A673 (cell line): ENCODE measurements at regions not wholly inside any gene's neighbourhood (a gene's known extent, or its start where the extent isn't known, plus 50 kb on each side); places are given as distances from the start of the nearest gene placed in this dataset.

Experiments used
- BruUV-seq: library from RNA; stranded (reverse); fragments of 400-500 nt; replicated peaks from 2 replicates; lab custom pipeline; 2021; lab: Mats Ljungman, UMichigan
- CTCF ChIA-PET: fragments of 300-600 bp; sonication (Branson Sonifier 250); formaldehyde crosslinking; loops from one replicate; lab custom pipeline; 2022; ENCODE audit warnings: antibody characterized with exemption; lab: Charles Lee
- POLR2A ChIA-PET: fragments of 300-600 bp; sonication (Branson Sonifier 250); formaldehyde crosslinking; loops from one replicate; lab custom pipeline; 2022; ENCODE audit warnings: antibody characterized with exemption; ENCODE audit not compliant: low non-redundant PET; lab: Charles Lee
- DNase-seq: peaks from one replicate; pipeline ENCODE4 v3.0.0-alpha.2; 2015; ENCODE audit warnings: low spot score
- H3K27ac ChIP-seq: fragments of 200-600 bp; sonication (generic); 2 replicates; pipeline ENCODE4 v1.5.1; 2016; ENCODE audit warnings: mixed run types, low read depth, mild to moderate bottlenecking, mixed read lengths, antibody characterized with exemption, low read length; ENCODE audit not compliant: poor library complexity, severe bottlenecking
- H3K27me3 ChIP-seq: fragments of 200-600 bp; sonication (generic); replicated peaks from 2 replicates; pipeline ENCODE4 v1.6.1; 2017; ENCODE audit warnings: mixed run types, low read depth, mild to moderate bottlenecking, mixed read lengths, antibody characterized with exemption, low read length; ENCODE audit not compliant: insufficient read depth, poor library complexity
- H3K36me3 ChIP-seq: fragments of 200-600 bp; sonication (generic); 2 replicates; pipeline ENCODE4 v1.6.1; 2016; ENCODE audit warnings: mixed run types, mild to moderate bottlenecking, mixed read lengths, antibody characterized with exemption, low read length; ENCODE audit not compliant: insufficient read depth, poor library complexity, severe bottlenecking
- H3K4me1 ChIP-seq: fragments of 200-600 bp; sonication (generic); 2 replicates; pipeline ENCODE4 v1.6.1; 2017; ENCODE audit warnings: mixed run types, mild to moderate bottlenecking, mixed read lengths, antibody characterized with exemption, low read length; ENCODE audit not compliant: insufficient read depth, poor library complexity, severe bottlenecking
- H3K4me3 ChIP-seq: fragments of 200-600 bp; sonication (generic); 2 replicates; pipeline ENCODE4 v1.5.1; 2016; ENCODE audit warnings: low read depth, mixed run types, mild to moderate bottlenecking, mixed read lengths, low read length; ENCODE audit not compliant: poor library complexity, severe bottlenecking
- H3K9me3 ChIP-seq: fragments of 200-600 bp; sonication (generic); 2 replicates; pipeline ENCODE4 v1.6.1; 2016; ENCODE audit warnings: mixed run types, low read depth, mild to moderate bottlenecking, mixed read lengths, antibody characterized with exemption, low read length; ENCODE audit not compliant: poor library complexity, severe bottlenecking
- CTCF ChIP-seq: fragments of 300-800, 200-600 bp; sonication (generic); conservative IDR thresholded peaks from 2 replicates; pipeline ENCODE4 v1.5.1; 2017; ENCODE audit warnings: low read depth, mild to moderate bottlenecking, antibody characterized with exemption, low read length, moderate library complexity, mixed read lengths
- EZH2 ChIP-seq: fragments of 200-600 bp; sonication (generic); IDR thresholded peaks from 2 replicates; pipeline ENCODE4 v1.6.1; 2017; ENCODE audit warnings: borderline replicate concordance, low read depth, mild to moderate bottlenecking, mixed read lengths, antibody characterized with exemption, low read length; ENCODE audit not compliant: poor library complexity, severe bottlenecking
- intact Hi-C: fragments of 100-400 bp; cut with micrococcal nuclease; formaldehyde crosslinking; loops from one replicate; pipeline ENCODE4 v1.10.0; 2022; ENCODE audit not compliant: unreplicated experiment

- ChIA-PET CTCF (interaction anchor here (0.5 kb wide), 1 partner anchor 179 kb away, joined by 3 read pairs; no protein-coding TSS in a partner anchor), POLR2A (no interaction called here)
- intact Hi-C loops, result no loop called here
- Histone ChIP-seq H3K27me3 (peaks cover 5% of the 10 kb centered on the region), H3K9me3 (no peaks in the 10 kb centered on the region), H3K4me3 (no peak overlapping the region), H3K36me3 (no peaks in the 10 kb centered on the region), H3K27ac (no peak overlapping the region), H3K4me1 (peaks cover 13% of the 10 kb centered on the region)
- BruUV-seq, result no TSS peak
- DNase-seq, result no peak
- no peak for TF ChIP-seq EZH2
- TF ChIP-seq CTCF, result no peak
Measured at GRCh38 chr16:85998171-85998867, 99.4 kb downstream of the IRF8 start.

DNA sequence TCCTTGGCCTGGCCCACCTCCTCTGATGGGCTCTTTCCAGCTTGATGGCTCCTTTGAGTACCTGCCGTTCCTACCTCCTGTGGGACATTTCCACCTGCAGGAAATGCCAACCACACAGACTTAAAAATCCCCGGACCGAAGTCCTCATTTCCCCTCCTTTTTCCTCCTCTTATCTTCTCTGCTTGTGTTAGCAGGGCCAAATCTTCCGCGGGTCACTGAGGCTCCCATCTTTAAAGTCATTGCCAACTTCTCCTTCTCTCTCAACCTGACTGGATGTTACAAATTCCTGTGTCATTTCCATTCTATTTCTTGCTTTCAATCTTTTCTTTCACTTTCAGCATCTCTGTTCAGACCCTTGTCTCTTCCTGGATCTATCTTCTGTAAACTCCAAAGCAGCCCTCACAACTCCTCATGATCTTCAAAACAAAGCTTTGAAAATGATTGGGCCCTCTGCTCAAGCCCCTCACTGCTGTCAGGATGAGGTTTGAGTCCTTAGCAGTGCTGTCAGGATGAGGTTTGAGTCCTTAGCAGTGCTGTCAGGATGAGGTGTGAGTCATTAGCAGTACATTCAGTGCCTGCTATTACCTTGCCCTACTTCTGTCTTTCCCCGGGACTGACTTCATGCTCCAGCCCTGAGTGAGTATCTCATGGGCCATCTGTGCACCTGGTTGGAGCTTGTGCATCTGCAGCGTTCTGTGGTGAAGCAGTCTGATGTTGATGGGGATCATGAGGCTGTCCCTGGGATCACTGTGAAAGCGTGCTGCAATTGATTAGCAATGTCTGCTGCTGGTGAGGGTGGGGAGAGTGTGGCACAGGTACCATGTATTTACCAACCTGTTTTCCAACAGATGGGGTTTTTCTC, 100.1 kb downstream of the IRF8 start:
- DNase-seq, result no peak
- Histone ChIP-seq H3K9me3 (no peaks in the 10 kb centered on the region), H3K27ac (no peak overlapping the region), H3K27me3 (peaks cover 10% of the 10 kb centered on the region), H3K4me3 (no peak overlapping the region), H3K36me3 (no peaks in the 10 kb centered on the region), H3K4me1 (peaks cover 13% of the 10 kb centered on the region)
- BruUV-seq, result no TSS peak
- no peak for TF ChIP-seq EZH2
- no peak for TF ChIP-seq CTCF
- CTCF ChIA-PET, result interaction anchor here (0.5 kb wide), 1 partner anchor 180 kb away, joined by 3 read pairs; no protein-coding TSS in a partner anchor
- POLR2A ChIA-PET, result no interaction called here
- intact Hi-C loops, result no loop called here

- Histone ChIP-seq H3K27ac (no peak overlapping the region), H3K4me1 (peaks cover 13% of the 10 kb centered on the region), H3K9me3 (no peaks in the 10 kb centered on the region), H3K4me3 (no peak overlapping the region), H3K36me3 (no peaks in the 10 kb centered on the region), H3K27me3 (peaks cover 10% of the 10 kb centered on the region)
- CTCF ChIA-PET, result no interaction called here
- no peak for DNase-seq
- POLR2A ChIA-PET, result no interaction called here
- BruUV-seq, result no TSS peak
- intact Hi-C loops, result no loop called here
- TF ChIP-seq CTCF, result no peak
- TF ChIP-seq EZH2, result no peak
Measured at GRCh38 chr16:85999778-86000177, 100.8 kb downstream of the IRF8 start.
